NCI-H1694 treated with DMSO at 0.1 percent for 48 hours (cell line): ENCODE measurements at regions not wholly inside any gene's neighbourhood (a gene's known extent, or its start where the extent isn't known, plus 50 kb on each side); places are given as distances from the start of the nearest gene placed in this dataset.
"Not testable (repeated sequence)": the region's sequence is repeated elsewhere in the genome, so short reads cannot be mapped to it uniquely, and the experiment has no call there.

Experiments
- DNase-seq: peaks from one replicate; lab custom pipeline; 2025; lab: John Stamatoyannopoulos, UW

DNA sequence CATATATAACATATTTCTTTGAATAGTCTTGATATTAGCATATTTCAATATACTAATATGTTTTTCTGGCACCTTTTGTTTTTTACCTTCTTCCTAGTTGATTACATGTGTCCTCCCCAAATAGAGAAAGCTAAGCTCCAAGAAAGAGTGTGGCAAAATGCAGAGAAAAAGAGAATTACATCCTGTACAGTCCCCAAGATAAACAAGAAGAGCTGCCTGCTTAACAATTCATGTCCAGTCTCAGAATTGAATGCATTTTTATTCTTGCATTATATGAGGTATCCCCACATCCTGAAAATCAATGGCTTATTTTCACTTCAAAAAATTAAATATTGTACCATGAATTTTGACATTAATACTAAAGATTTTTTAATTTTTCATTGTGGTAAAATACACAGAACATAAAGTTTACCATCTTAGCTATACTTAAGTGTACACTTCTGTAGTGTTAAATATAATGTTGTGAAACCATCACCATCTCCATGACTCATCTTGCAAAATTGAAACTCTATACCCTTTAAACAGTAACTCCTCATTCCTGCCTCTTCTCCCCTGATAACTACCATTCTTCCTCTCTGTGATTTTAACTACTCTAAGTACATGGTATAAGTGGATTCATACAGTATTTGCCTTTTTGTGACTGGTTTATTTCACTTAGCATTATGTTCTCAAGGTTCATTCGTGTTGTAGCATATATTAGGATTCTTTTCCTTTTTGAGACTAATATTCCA lies 490.3 kb downstream of the COL12A1 start:
- no peak for DNase-seq

DNA sequence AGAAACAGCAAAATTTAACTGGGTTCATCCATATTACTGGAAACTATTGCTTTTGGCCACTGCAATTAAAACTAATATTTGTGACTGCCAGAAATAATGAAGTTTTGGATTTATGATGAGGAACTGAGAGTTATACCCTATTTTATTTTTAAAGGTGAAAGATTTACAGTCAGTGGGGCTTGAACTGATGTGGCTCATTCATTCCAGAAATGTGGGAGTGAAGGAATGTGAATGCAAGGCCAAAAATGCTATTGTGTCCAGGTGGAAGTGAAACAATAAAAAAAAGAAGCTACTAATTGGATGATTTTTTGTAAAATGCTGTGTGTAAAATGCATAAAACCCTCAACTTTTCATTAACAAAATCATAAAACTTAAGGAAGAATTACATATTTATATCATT lies 491.9 kb downstream of the COL12A1 start:
- DNase-seq: no peak

DNA sequence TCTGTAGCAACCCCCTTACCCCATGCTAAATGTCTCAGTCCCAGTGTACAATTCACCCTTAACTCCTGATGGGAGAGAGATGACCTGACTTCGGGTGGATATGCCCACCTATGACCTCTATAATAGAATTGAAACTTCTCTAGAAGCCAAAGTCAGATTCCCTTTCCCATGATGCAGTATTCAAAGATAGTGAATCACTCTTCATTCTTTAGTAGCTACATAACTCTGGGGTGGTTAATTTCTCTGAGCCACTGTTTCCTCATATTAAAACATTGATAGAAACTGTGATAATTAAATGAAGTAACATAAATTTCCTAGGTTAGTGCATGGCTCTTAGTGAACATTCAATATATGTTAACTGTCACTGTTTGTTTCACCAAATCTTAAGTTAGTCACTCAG lies 500.4 kb downstream of the COL12A1 start:
- DNase-seq: no peak

DNA sequence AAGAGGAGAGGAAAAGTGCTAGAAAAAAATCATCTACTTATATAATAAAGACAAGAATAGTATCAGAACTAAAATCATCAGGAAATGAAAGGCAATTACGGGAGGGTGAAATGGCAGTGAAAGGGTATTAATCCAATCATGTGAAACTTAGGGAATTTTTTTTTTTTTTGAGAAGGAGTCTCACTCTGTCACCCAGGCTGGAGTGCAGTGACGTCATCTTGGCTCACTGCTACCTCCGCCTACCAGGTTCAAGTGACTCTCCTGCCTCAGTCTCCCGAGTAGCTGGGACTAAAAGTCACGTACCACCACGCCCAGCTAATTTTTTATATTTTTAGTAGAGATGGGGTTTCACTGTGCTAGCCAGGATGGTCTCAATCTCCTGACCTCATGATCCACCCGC lies 501.3 kb downstream of the COL12A1 start:
- DNase-seq: not testable (repeated sequence)

DNA sequence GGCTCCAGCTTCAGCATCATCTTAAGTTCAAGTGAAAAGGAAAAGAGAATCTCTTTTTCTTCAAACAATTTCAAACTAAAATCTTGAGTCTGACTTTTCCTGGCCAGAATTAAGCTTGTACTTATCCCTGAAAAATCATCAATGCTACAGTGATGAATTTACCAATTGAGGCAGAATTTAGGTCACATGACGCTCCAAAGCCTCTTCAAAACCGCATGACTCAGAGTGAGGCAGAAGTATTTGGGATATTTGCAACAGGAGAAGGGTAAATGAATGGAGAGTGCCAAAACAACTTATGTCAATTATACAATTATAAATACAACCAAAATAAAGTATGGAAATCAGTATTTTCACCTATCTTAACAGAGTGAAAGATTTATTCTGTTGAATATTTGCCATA lies 515.5 kb downstream of the COL12A1 start:
- no peak for DNase-seq

DNA sequence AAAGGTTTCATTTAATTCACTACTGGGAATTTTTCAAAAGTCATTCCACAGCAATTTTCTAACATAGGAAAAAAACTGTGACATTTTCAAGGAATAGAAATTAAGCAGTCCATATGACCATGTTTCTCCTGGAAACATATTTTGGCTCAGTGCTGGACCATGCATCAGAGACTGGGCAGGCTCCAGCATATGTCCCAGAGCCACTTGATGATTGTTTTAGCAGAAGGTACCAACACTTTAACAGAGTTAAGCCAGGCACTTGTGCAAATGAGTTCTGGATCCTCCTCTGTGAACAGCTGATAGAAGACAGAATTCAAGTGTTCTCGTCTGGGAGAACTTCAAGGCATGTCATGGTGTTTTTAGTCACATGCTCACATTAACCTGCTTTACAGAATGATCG lies 516.3 kb downstream of the COL12A1 start:
- no peak for DNase-seq

DNA sequence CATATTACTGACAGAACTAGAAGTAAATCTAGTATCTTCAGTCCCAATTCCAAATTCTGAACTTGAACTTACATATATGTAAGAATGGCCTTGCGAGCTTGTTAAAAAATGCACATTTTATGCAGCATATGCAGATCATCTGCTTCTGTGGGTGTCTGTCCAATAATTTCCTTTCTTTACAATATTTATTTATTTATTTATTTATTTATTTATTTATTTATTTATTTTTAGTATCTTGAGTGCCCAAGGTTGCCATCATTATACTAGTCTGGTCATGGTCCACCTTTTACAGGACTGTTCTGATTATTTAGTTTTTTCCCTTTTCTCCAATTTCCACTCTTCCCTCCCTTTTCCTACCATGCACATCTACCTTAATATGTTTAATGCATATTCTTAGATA lies 528.4 kb downstream of the COL12A1 start:
- DNase-seq: no peak

DNA sequence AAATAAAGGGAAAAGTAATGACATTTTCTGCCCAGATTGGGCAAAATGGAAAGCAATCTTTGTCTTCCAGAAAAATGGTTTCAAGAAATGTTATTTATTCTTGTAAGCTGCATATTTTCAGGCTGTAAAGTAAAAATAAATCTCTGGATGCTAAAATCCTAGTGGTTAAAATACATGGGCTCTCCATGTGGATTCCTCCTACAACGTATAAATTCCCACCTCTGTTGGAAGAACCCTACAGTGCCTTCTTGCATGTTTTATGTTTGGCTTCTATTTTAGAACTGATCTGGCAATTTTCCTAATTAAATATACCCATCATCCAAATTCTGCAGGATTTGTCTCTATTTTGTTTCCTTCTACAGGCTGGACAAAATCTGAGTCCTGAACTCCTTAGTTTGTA lies 528.9 kb downstream of the COL12A1 start:
- no peak for DNase-seq

DNA sequence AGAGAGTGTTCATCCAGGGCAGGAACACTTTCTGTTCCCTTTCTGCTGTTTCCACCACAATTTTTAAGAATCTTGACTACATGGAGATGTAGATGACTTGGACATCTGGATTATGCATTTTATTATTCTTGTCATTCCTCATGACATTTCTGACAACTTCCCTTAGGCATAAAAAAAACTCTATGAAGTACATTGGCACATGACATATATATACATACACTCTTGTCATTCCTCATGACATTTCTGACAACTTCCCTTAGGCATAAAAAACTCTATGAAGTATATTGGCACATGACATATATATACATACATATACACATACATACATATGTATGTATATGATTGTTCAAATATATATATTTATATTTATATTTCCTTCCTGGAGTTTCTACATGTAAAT lies 531.5 kb downstream of the COL12A1 start:
- DNase-seq: no peak

DNA sequence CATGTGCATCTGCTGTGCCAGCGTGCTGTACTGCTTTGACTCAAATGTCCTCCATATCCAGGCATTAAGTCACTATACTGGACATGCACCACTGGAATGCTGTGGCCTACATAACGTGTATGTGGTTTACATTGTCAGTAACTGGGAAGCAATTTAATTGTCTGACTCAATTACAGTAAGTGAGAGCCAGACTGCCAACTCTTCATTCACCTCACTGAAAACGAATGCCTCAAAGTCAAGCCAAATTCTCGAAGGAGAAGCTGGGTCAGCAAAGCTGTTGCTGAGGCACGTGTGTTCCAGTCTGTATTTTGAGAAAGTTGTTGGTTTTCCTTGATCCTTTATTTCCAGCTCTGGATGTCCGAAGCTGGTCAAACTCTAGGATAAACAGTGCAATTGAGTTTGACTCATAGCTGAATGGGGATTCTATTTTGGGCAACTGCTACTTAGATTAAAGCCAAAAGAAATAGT lies 534.3 kb downstream of the COL12A1 start:
- no peak for DNase-seq

DNA sequence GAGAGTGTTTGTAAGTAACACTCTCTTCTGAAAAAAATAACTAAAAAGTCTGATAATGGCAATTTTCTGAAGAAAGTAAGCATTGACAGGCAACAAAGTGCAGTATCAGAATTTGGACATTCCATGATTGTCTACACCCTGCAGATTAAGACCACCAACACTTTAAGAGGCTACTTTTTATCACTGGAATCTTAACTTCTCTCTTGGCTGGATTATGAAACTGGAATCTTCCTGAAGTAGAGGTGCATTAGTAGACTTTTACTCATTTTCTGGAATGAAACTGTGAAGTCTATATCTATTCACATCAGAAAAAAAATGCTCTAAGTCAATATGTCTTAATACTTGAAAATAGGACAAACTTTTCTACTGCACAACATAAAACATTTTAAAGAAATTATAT lies 547.5 kb downstream of the COL12A1 start:
- DNase-seq: no peak

DNA sequence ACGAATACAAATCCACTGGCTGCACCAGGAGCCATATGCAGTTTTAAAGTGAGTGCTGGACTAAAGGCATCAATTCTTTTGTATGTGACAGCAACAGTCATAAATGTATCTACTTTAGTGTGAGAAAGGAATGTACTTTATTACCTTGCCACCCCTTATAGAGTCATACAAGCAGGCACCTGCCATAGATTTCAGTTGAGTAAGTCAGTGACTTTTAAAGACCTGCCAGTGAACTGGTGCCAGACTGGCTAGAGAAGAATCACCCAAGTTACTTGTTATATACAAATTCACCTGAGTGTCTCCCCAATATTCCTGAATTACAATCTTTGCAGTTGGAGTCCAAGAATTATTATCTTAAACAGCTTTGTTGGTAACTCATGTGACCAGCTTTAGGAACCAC lies 547.9 kb downstream of the COL12A1 start:
- DNase-seq: no peak

DNA sequence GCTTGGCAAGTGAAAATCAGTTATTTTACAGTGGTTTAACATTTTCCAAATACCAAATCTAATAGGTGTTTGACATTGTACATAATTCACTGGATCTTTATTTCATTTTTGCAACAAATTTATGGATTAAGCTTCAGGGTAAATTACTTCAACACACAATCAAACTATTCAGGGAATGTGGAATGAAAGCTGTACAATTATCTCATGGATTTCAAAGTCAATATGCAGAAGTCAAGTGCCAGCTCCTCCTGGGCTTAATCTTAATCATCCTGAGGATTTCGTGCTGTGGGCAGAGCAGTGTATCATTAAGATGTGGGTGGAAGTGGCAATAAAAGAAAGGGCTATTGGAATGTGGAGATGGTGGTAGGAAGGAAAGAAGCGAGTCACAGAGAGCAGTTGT lies 548.8 kb downstream of the COL12A1 start:
- no peak for DNase-seq

DNA sequence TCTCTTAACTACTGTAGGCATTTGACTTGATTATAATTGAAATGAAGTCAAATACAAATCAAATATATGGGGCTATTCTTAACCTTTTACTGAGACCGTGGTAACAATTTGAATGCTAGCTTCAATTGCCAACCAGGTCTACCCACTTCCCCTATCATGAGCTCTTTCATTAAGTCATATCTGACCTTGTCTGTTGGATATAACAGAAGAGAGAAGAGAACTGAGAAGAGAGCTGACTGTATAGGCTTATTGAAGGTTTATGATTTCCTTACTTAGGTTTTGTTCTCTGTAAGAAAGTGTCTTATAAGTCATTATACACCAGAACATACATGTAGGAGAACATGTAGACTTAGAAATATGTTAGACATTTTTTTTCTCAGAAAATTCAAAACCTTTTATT lies 549.4 kb downstream of the COL12A1 start:
- DNase-seq: no peak

DNA sequence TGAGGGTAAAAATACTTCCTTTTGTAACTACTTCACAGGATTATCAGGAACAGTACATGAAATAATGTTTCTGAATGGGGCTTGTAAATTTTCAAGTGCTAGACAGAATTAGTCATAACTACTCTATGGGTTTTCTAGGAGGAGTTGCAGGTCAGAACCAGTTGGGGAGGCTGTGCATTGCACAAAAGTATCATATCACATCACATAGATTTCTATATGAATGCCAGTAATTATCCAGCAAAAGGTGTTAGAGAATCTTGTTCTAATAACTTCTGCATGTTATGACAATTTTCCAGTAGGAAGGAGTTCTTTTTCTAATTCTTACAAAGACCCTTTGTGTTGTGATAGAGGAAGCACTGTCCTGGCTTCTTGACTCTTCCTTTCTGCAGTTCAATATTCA lies 551.6 kb downstream of the COL12A1 start:
- DNase-seq: no peak

DNA sequence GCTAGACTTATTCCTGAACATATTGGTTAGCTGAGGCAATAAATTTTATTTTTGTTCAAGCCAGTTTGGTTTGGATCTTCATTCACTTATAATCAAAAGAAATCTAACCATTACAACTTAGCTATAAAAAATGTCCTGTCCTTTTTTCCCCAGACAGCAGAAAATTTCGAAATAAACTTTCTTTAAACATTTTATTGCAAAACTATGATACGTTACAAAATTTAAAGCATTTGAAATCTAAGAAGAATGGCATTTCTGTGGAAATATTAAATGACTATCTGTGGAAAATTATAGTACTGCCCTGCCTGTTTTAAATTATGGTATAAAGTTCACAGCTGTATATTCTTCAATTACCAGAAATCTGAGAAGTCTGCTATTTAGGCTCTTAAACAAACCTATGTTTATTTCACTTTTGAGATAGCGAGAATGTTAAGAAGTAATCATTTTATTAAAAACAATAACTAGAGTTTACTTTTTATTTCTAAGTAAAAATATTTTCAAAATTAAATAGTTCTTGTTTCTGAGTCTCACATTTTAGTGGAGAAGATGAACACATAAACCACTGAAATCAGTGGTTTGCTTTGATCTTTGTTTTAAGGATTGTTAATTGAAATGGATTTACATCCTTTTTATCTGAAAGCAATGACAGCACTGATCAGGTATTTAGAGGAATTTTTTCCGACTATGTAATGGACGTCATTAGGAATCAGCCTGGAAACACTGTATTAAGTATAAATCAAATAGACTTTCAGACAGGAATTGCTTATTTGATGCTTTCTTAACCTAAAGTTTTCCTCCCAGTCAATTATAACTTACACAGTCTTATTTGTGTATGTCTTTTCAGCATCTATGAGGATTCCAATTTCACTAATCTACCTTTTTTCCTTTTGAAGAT lies 553.7 kb downstream of the COL12A1 start:
- no peak for DNase-seq

DNA sequence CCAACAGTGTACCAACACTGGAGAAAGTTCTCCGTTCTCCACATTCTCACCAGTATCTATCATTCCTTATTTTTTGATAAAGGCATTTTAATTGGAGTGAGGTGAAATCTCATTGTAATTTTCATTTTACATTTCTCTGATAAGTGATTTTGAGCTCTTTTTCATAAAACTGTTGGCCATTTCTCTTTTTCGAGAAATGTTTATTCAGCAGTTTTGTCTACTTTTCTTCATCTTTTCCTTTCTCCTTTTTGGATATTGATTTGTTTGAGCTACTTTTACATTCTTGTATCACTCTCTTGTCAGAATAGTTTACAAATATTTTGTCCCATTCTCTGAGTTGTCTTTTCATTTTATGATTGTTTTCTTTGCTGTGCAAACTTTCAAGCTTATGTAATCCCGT lies 555.2 kb downstream of the COL12A1 start:
- no peak for DNase-seq

DNA sequence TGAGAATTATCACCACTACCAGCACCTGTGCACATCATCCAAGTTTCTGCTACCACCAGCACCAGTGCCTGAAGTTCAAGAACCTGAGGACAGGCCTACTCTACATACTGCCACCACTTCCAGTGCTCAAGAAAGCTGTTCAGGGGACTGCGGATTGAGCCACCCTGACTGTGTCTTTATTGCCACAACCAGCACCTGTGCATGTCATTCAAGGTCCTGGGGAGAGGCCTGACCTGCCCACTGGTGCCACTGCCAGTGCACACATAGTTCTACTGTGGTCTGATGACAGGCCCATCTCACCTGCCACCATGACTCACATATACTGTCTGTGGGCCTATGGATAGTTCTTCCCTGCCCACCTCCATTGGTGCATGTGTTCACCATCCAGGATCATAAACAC lies 559.4 kb downstream of the COL12A1 start:
- DNase-seq: no peak

DNA sequence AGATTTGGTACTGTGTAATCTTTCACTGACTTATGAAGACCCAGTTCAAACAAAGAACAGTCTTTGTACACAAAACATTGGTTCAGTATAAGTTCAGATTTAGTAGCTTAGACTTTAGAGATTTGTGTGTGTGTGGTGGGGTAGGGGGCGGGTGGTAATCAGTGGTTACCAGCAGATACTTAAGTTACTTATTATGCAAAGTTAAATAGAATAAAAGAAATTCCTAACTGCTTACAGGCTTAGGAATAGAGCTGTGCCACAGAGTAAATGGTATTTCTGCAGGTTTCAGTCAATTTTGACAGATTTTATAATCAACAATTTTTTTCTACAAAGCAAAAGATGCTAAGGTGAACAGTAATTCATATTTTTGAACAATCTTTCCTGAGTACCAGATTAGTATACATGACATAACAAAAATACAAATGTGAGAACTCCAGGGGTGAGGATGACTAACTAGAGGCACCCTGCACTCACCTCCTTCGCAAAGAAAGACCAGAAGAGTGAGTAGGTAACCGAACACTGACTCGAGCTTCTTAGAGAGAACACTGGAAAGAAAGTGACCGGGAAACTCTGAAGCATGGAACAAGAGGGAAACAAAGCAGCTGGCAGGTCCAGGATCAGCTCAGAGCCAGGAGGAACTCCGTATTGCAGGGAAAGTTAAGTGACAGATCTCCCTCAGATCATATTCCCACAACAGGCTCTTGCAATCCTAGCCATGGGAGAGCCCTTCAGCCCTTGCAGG lies 560.6 kb downstream of the COL12A1 start:
- no peak for DNase-seq

DNA sequence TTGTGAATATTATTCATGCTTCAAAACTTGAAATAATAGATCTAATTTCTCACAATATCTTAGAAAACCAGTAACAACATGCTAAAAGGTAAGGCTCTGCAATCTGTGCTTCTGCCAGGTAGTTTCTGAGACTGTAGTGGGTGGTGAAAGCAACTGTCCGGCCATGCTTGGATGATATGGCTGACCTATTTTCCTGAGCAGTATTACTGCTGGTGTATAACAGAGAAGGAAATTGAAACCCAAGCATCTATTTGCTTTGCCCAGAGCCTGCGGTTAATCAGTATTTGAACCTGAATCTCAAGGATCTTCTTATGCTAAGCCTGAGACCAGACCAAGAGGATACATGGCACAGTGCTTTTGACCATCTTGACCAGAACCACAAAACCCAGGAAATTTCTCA lies 563.8 kb downstream of the COL12A1 start:
- no peak for DNase-seq

DNA sequence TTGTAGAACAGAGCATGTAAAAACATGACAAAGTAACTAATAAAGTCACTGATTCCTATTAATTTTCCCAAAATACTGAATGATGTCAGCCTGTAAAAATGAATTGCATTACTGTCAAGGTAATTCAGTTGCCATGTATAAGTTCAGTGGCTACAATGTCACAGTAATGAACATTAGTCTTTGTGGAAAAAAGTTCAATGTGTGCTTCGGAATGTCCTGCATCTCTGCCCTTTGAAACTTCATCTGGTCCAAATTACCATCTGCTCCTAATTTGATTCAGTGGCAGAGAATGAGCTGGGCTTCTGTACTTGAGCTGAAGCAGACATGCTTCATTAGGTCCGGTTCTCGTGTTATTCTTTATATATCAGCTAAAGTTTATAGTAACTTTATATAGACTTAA lies 567.4 kb downstream of the COL12A1 start:
- no peak for DNase-seq

DNA sequence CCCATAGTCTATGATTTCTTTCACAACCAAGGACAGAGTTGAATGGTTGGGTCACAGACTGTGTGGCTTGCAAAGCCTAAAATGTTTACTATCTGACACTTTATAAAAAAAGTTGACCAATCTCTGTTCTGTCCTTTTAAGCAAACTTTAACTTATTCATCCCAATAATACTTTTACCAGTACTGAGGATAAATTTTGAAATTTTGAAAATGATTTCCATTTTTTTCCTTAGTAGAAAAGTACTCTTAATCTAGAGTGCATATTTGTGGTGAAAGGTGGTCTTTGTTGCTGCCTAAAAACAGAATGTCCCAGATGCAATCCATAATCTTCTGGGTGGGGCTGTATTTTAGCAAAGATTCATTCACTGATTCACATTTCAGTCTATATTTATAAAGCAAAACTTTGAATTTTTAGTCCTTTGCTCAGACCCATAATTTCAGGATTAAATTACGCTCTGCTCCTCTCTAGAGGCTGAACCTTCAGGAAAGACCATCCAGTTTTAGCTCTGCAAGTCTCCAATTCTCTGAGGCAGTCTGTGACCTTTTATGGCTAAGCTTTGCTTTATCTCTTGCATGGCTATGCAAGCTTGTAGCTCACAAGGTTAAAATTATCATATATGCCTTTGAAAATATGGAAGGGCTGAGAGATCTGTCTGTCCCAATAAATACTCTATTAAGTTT lies 573.5 kb downstream of the COL12A1 start:
- DNase-seq: no peak
